H1 (cell line): ENCODE measurements at regions not wholly inside any gene's neighbourhood (a gene's known extent, or its start where the extent isn't known, plus 50 kb on each side); places are given as distances from the start of the nearest gene placed in this dataset.

ENCODE experiments used
- CTCF ChIA-PET: fragments of 300-600 bp; sonication (Branson Sonifier 250); formaldehyde crosslinking; loops from one replicate; lab custom pipeline; 2021; ENCODE audit not compliant: partially characterized antibody; lab: Charles Lee
- POLR2A ChIA-PET: fragments of 300-600 bp; sonication (Branson Sonifier 250); formaldehyde crosslinking; loops from one replicate; lab custom pipeline; 2021; ENCODE audit warnings: inconsistent platforms; ENCODE audit not compliant: partially characterized antibody; lab: Charles Lee
- DNase-seq, 2 experiments: peaks; one replicate each; pipeline versions ENCODE4 v3.0.0 to v3.0.0-alpha.2; 2010 to 2022; ENCODE audit warnings: low spot score in 2 of 2, low read depth in 1 of 2, mixed read lengths in 1 of 2
- FAIRE-seq: peaks from 2 replicates; lab custom pipeline; 2011; peaks lifted over from hg19 to GRCh38; lab: Jason Lieb, UNC
- H2AFZ ChIP-seq: 2 replicates; pipeline ENCODE4 v1.8.1; 2012; ENCODE audit warnings: low read length, inconsistent platforms
- H2AK5ac ChIP-seq: 2 replicates; pipeline ENCODE4 v1.6.1; 2013; ENCODE audit warnings: low read depth, low read length
- H2BK120ac ChIP-seq: replicated peaks from 2 replicates; pipeline ENCODE3; 2013; ENCODE audit warnings: low read depth, low read length, inconsistent platforms
- H2BK12ac ChIP-seq: 2 replicates; pipeline ENCODE4 v1.6.1; 2013; ENCODE audit warnings: low read depth, low read length
- H2BK15ac ChIP-seq: 2 replicates; pipeline ENCODE4 v1.6.1; 2013; ENCODE audit warnings: low read length
- H2BK20ac ChIP-seq: 2 replicates; pipeline ENCODE4 v1.6.1; 2013; ENCODE audit warnings: low read length
- H2BK5ac ChIP-seq: 2 replicates; pipeline ENCODE4 v1.6.1; 2013; ENCODE audit warnings: low read depth, low read length
- H3K14ac ChIP-seq: 2 replicates; pipeline ENCODE4 v1.6.1; 2013; ENCODE audit warnings: inconsistent platforms; ENCODE audit not compliant: insufficient read length
- H3K18ac ChIP-seq: 2 replicates; pipeline ENCODE4 v1.6.1; 2013; ENCODE audit warnings: low read length; ENCODE audit errors: extremely low read depth
- H3K23ac ChIP-seq: 2 replicates; pipeline ENCODE4 v1.6.1; 2013; ENCODE audit warnings: inconsistent platforms; ENCODE audit not compliant: insufficient read length
- H3K23me2 ChIP-seq: 2 replicates; pipeline ENCODE4 v1.6.1; 2013; ENCODE audit warnings: low read depth, low read length
- H3K27ac ChIP-seq: 2 replicates; pipeline ENCODE4 v1.6.1; 2011; ENCODE audit warnings: low read depth, low read length, inconsistent platforms
- H3K27me3 ChIP-seq, 4 experiments: replicated peaks in 1 of 4; 1 replicate in 1 of 4; 2 replicates in 3 of 4; pipeline versions ENCODE4 v1.6.1 to v1.8.1; 2011 to 2013; ENCODE audit warnings: low read length in 3 of 4, mild to moderate bottlenecking in 3 of 4, inconsistent platforms in 2 of 4, mixed read lengths in 2 of 4, moderate library complexity in 1 of 4; ENCODE audit not compliant: control insufficient read depth in 3 of 4, insufficient read depth in 3 of 4; ENCODE audit errors: extremely low read depth in 1 of 4
- H3K36me3 ChIP-seq, 4 experiments: 2 replicates each; pipeline versions ENCODE4 v1.6.1 to v1.8.1; 2011 to 2013; ENCODE audit warnings: mild to moderate bottlenecking in 4 of 4, low read length in 3 of 4, moderate library complexity in 2 of 4, control low read depth in 1 of 4, inconsistent platforms in 1 of 4; ENCODE audit not compliant: insufficient read depth in 4 of 4, control insufficient read depth in 2 of 4
- H3K4ac ChIP-seq: replicated peaks from 2 replicates; pipeline ENCODE3; 2013; ENCODE audit warnings: low read length, low read depth, mixed read lengths, inconsistent platforms; ENCODE audit not compliant: insufficient read length
- H3K4me1 ChIP-seq, 4 experiments: replicated peaks in 1 of 4; 1 replicate in 1 of 4; 2 replicates in 3 of 4; pipeline versions ENCODE4 v1.6.1 to v1.8.1; 2011 to 2013; ENCODE audit warnings: low read length in 3 of 4, inconsistent platforms in 2 of 4, mixed read lengths in 1 of 4; ENCODE audit not compliant: insufficient read depth in 4 of 4, control insufficient read depth in 3 of 4
- H3K4me2 ChIP-seq, 2 experiments: 2 replicates each; pipeline versions ENCODE4 v1.6.1 to v1.8.1; 2011 to 2013; ENCODE audit warnings: low read depth in 2 of 2, low read length in 2 of 2, control low read depth in 1 of 2, inconsistent platforms in 1 of 2, mild to moderate bottlenecking in 1 of 2; ENCODE audit not compliant: insufficient read depth in 1 of 2
- H3K4me3 ChIP-seq, 4 experiments: fragments of 200-600, 300-600 bp in 1 of 4; sonication (generic), shearing (Covaris generic), sonication (Bioruptor Twin) in 1 of 4; 2 replicates each; pipeline versions ENCODE4 v1.5.1 to v1.8.1; 2011 to 2016; ENCODE audit warnings: low read length in 4 of 4, low read depth in 3 of 4, control low read depth in 2 of 4, inconsistent platforms in 2 of 4, mild to moderate bottlenecking in 2 of 4, mixed read lengths in 1 of 4, moderate library complexity in 1 of 4; ENCODE audit not compliant: insufficient read depth in 2 of 4; ENCODE audit errors: extremely low read depth in 1 of 4
- H3K56ac ChIP-seq: replicated peaks from 2 replicates; pipeline ENCODE3; 2013; ENCODE audit warnings: low read depth, mild to moderate bottlenecking, mixed read lengths, low read length, inconsistent platforms; ENCODE audit not compliant: insufficient read length
- H3K79me1 ChIP-seq: 2 replicates; pipeline ENCODE4 v1.6.1; 2013; ENCODE audit warnings: low read depth, low read length, control low read depth
- H3K79me2 ChIP-seq, 2 experiments: 2 replicates each; pipeline versions ENCODE4 v1.6.1 to v1.8.1; 2012 to 2013; ENCODE audit warnings: low read length in 2 of 2, mild to moderate bottlenecking in 2 of 2, inconsistent platforms in 1 of 2; ENCODE audit not compliant: insufficient read depth in 2 of 2, control insufficient read depth in 1 of 2
- H3K9ac ChIP-seq, 4 experiments: replicated peaks in 1 of 4; 1 replicate in 1 of 4; 2 replicates in 3 of 4; pipeline versions ENCODE4 v1.6.1 to v1.8.1; 2011 to 2013; ENCODE audit warnings: low read depth in 3 of 4, low read length in 3 of 4, control low read depth in 2 of 4, mild to moderate bottlenecking in 2 of 4, moderate library complexity in 2 of 4, inconsistent platforms in 1 of 4; ENCODE audit errors: extremely low read depth in 1 of 4
- H3K9me3 ChIP-seq, 2 experiments: 2 replicates each; pipeline versions ENCODE4 v1.6.1 to v1.8.1; 2012 to 2013; ENCODE audit warnings: mild to moderate bottlenecking in 2 of 2, moderate library complexity in 2 of 2, control low read depth in 1 of 2, inconsistent platforms in 1 of 2, low read depth in 1 of 2, low read length in 1 of 2, mixed read lengths in 1 of 2; ENCODE audit not compliant: insufficient read depth in 2 of 2
- H4K20me1 ChIP-seq, 2 experiments: replicated peaks in 1 of 2; 2 replicates each; pipeline versions ENCODE3 to v1.8.1; 2011 to 2013; ENCODE audit warnings: inconsistent platforms in 2 of 2, low read length in 2 of 2, mild to moderate bottlenecking in 1 of 2; ENCODE audit not compliant: insufficient read depth in 2 of 2, control insufficient read depth in 1 of 2
- H4K5ac ChIP-seq: 2 replicates; pipeline ENCODE4 v1.6.1; 2013; ENCODE audit warnings: low read length, low read depth, mixed read lengths, inconsistent platforms; ENCODE audit not compliant: insufficient read length
- H4K8ac ChIP-seq: 2 replicates; pipeline ENCODE4 v1.8.0; 2013; ENCODE audit warnings: mild to moderate bottlenecking, moderate library complexity, low read length, inconsistent platforms; ENCODE audit not compliant: insufficient read depth; ENCODE audit errors: extremely low read depth
- H4K91ac ChIP-seq: replicated peaks from 2 replicates; pipeline ENCODE3; 2013; ENCODE audit warnings: low read length, mixed read lengths, inconsistent platforms; ENCODE audit not compliant: insufficient read length
- BCL11A ChIP-seq, 2 experiments: IDR thresholded peaks; one replicate each; pipeline ENCODE4 v1.6.1; 2011; ENCODE audit warnings: low read depth in 2 of 2, low read length in 2 of 2, mild to moderate bottlenecking in 2 of 2
- RXRA ChIP-seq: IDR thresholded peaks from 2 replicates; pipeline ENCODE4 v1.6.1; 2011; ENCODE audit warnings: low read depth, mild to moderate bottlenecking, low read length, moderate library complexity; ENCODE audit not compliant: insufficient read depth
- WGBS, 2 experiments: shearing (Covaris generic) in 1 of 2; methylation state at CpG; one replicate each; pipeline versions ENCODE4 v1.1.6 to v1.1.7; 2013 to 2015; ENCODE audit warnings: low lambda C conversion rate in 2 of 2, mixed read lengths in 2 of 2, inconsistent platforms in 1 of 2, low coverage in 1 of 2, missing lambda C conversion rate in 1 of 2; ENCODE audit not compliant: insufficient replicate concordance in 2 of 2, insufficient coverage in 1 of 2, insufficient read length in 1 of 2; ENCODE audit errors: extremely low coverage in 1 of 2, missing lambda C conversion rate in 1 of 2; 5-methylcytosine and 5-hydroxymethylcytosine counted together

GRCh38 chr12:90514325-90514724 is 440.7 kb downstream of the CCER1 start:
- CTCF ChIA-PET = interaction anchor here (0.6 to 1.7 kb wide), 3 partner anchors 10 to 1091 kb away, joined by 3 read pairs; no protein-coding TSS in a partner anchor
- no peak overlapping the region for H3K27ac ChIP-seq
- H3K36me3 ChIP-seq = no peaks in the 10 kb centered on the region
- no peak overlapping the region for H2BK12ac ChIP-seq
- no peaks in the 10 kb centered on the region for H4K20me1 ChIP-seq
- no peak overlapping the region for H4K91ac ChIP-seq
- no peaks in the 10 kb centered on the region for H3K23me2 ChIP-seq
- DNase-seq = no peak
- H4K5ac ChIP-seq = no peak overlapping the region
- no peaks in the 10 kb centered on the region for H3K79me2 ChIP-seq
- no peak overlapping the region for H3K18ac ChIP-seq
- no peak overlapping the region for H3K9ac ChIP-seq
- FAIRE-seq = no peak
- H3K4me2 ChIP-seq = no peak overlapping the region
- POLR2A ChIA-PET = no interaction called here
- H4K8ac ChIP-seq = no peak overlapping the region
- peaks cover 0 to 9% (median 2%) of the 10 kb centered on the region in 4 experiments; a peak in 3 of 7 replicates for H3K4me1 ChIP-seq
- no peak overlapping the region for H3K56ac ChIP-seq
- H2AK5ac ChIP-seq = no peak overlapping the region
- H3K4ac ChIP-seq = no peak overlapping the region
- H3K14ac ChIP-seq = no peak overlapping the region
- no peak overlapping the region for H2BK20ac ChIP-seq
- no peaks in the 10 kb centered on the region for H3K79me1 ChIP-seq
- no peaks in the 10 kb centered on the region for H3K27me3 ChIP-seq
- no peak for TF ChIP-seq BCL11A (IDR thresholded peaks at IDR 0.05; ENCODE audit: low read depth in 2 of 2, low read length in 2 of 2)
- TF ChIP-seq RXRA = no peak
- TF ChIP-seq, all 59 proteins: peak for 0
- 88% methylated on average over 3 of the region's 3 CpGs; no CpG with 5 or more reads in 1 of the 2 experiments for WGBS, 2 experiments
- H2BK15ac ChIP-seq = no peak overlapping the region
- no peak overlapping the region for H3K4me3 ChIP-seq
- H2BK5ac ChIP-seq = no peak overlapping the region
- H3K9me3 ChIP-seq = no peaks in the 10 kb centered on the region
- H2BK120ac ChIP-seq = no peak overlapping the region
- no peak overlapping the region for H2AFZ ChIP-seq
- no peak overlapping the region for H3K23ac ChIP-seq
